HUES64 (cell line): ENCODE measurements at regions not wholly inside any gene's neighbourhood (a gene's known extent, or its start where the extent isn't known, plus 50 kb on each side); places are given as distances from the start of the nearest gene placed in this dataset.

Experiments
- H3K27ac ChIP-seq: 2 replicates; pipeline ENCODE4 v1.7.0; 2013; ENCODE audit warnings: low read depth, low read length, inconsistent platforms
- H3K27me3 ChIP-seq: 2 replicates; pipeline ENCODE4 v1.6.1; 2013; ENCODE audit warnings: mild to moderate bottlenecking, low read length; ENCODE audit not compliant: insufficient read depth
- H3K36me3 ChIP-seq: 2 replicates; pipeline ENCODE4 v1.6.1; 2013; ENCODE audit warnings: mild to moderate bottlenecking, low read length; ENCODE audit not compliant: insufficient read depth
- H3K4me1 ChIP-seq: 2 replicates; pipeline ENCODE4 v1.6.1; 2013; ENCODE audit warnings: mild to moderate bottlenecking, low read length, moderate library complexity; ENCODE audit not compliant: insufficient read depth
- H3K4me3 ChIP-seq: 2 replicates; pipeline ENCODE4 v1.5.1; 2013; ENCODE audit warnings: mild to moderate bottlenecking, low read length, moderate library complexity
- H3K9ac ChIP-seq: 2 replicates; pipeline ENCODE4 v1.6.1; 2013; ENCODE audit warnings: mild to moderate bottlenecking, low read depth, low read length
- H3K9me3 ChIP-seq: 2 replicates; pipeline ENCODE4 v1.6.1; 2013; ENCODE audit warnings: low read depth, low read length; ENCODE audit not compliant: insufficient read depth
- WGBS: fragments of 150-250, 120-280 bp; methylation state at CpG from one replicate; pipeline ENCODE4 v1.1.7; 2013; ENCODE audit warnings: missing lambda C conversion rate; 5-methylcytosine and 5-hydroxymethylcytosine counted together

GRCh38 chr9:88077071-88077617, 61.1 kb downstream of the SPATA31C2 start:
- peaks cover 10% of the 10 kb centered on the region for H3K4me1 ChIP-seq
- no peak overlapping the region for H3K27ac ChIP-seq
- peak overlapping the region; percentile 26; the same call in 1 of the 2 replicates for H3K9ac ChIP-seq
- peak overlapping the region; percentile 66 for H3K4me3 ChIP-seq
- peaks cover 39% of the 10 kb centered on the region for H3K27me3 ChIP-seq
- H3K9me3 ChIP-seq, result no peaks in the 10 kb centered on the region
- no peaks in the 10 kb centered on the region for H3K36me3 ChIP-seq
- 70% methylated on average over 20 of the region's 20 CpGs for WGBS

GRCh38 chr9:88076286-88077070, 61.8 kb downstream of the SPATA31C2 start:
- Histone ChIP-seq H3K27me3 (peaks cover 39% of the 10 kb centered on the region), H3K9ac (peak overlapping the region; percentile 72), H3K9me3 (no peaks in the 10 kb centered on the region), H3K4me3 (peak overlapping the region; percentile 66), H3K36me3 (no peaks in the 10 kb centered on the region), H3K4me1 (peaks cover 10% of the 10 kb centered on the region), H3K27ac (no peak overlapping the region)
- 4% methylated on average over 57 of the region's 57 CpGs for WGBS

- Histone ChIP-seq H3K9me3 (no peaks in the 10 kb centered on the region), H3K27ac (no peak overlapping the region), H3K4me3 (peak overlapping the region; percentile 66), H3K9ac (peak overlapping the region; percentile 72), H3K36me3 (no peaks in the 10 kb centered on the region), H3K27me3 (peaks cover 39% of the 10 kb centered on the region), H3K4me1 (peaks cover 12% of the 10 kb centered on the region)
- WGBS, result 3% methylated on average over 12 of the region's 12 CpGs
Measured at GRCh38 chr9:88075966-88076285, 62.3 kb downstream of the SPATA31C2 start.

GRCh38 chr9:88075506-88075905, 62.8 kb downstream of the SPATA31C2 start:
- H3K4me3 ChIP-seq, result peak overlapping the region; percentile 66
- peaks cover 39% of the 10 kb centered on the region for H3K27me3 ChIP-seq
- H3K9me3 ChIP-seq, result no peaks in the 10 kb centered on the region
- no peak overlapping the region for H3K9ac ChIP-seq
- WGBS, result 67% methylated on average over 2 of the region's 3 CpGs
- H3K27ac ChIP-seq, result no peak overlapping the region
- H3K4me1 ChIP-seq, result peaks cover 15% of the 10 kb centered on the region
- H3K36me3 ChIP-seq, result no peaks in the 10 kb centered on the region

GRCh38 chr9:88074931-88075330, 63.3 kb downstream of the SPATA31C2 start:
- no peak overlapping the region for H3K27ac ChIP-seq

GRCh38 chr9:88072831-88073375, 65.4 kb downstream of the SPATA31C2 start:
- H3K36me3 ChIP-seq, result no peaks in the 10 kb centered on the region
- H3K4me3 ChIP-seq, result no peak overlapping the region
- peaks cover 24% of the 10 kb centered on the region for H3K4me1 ChIP-seq
- 91% methylated on average over 2 of the region's 2 CpGs for WGBS
- no peaks in the 10 kb centered on the region for H3K9me3 ChIP-seq
- no peak overlapping the region for H3K27ac ChIP-seq
- peaks cover 35% of the 10 kb centered on the region for H3K27me3 ChIP-seq
- no peak overlapping the region for H3K9ac ChIP-seq

More at GRCh38 chr9:88074931-88075330, 63.3 kb downstream of the SPATA31C2 start:
- Histone ChIP-seq H3K9ac (no peak overlapping the region), H3K36me3 (no peaks in the 10 kb centered on the region), H3K27me3 (peaks cover 39% of the 10 kb centered on the region), H3K4me3 (no peak overlapping the region), H3K4me1 (peaks cover 21% of the 10 kb centered on the region), H3K9me3 (no peaks in the 10 kb centered on the region)
- WGBS, result 94% methylated on average over 3 of the region's 5 CpGs

- WGBS, result 82% methylated on average over 2 of the region's 2 CpGs
- no peaks in the 10 kb centered on the region for H3K9me3 ChIP-seq
Measured at GRCh38 chr9:88071331-88071730, 66.9 kb downstream of the SPATA31C2 start.

GRCh38 chr9:88065619-88066018, 72.7 kb downstream of the SPATA31C2 start:
- H3K9ac ChIP-seq, result no peak overlapping the region
- WGBS, result 94% methylated on average over 3 of the region's 3 CpGs
- no peaks in the 10 kb centered on the region for H3K36me3 ChIP-seq
- H3K9me3 ChIP-seq, result no peaks in the 10 kb centered on the region
- H3K27me3 ChIP-seq, result no peaks in the 10 kb centered on the region
- no peak overlapping the region for H3K27ac ChIP-seq
- no peak overlapping the region for H3K4me3 ChIP-seq
- peaks cover 10% of the 10 kb centered on the region; the same call in 1 of the 2 replicates for H3K4me1 ChIP-seq

More at GRCh38 chr9:88071331-88071730, 66.9 kb downstream of the SPATA31C2 start:
- peaks cover 24% of the 10 kb centered on the region for H3K4me1 ChIP-seq
- no peak overlapping the region for H3K9ac ChIP-seq
- H3K27ac ChIP-seq, result no peak overlapping the region
- H3K36me3 ChIP-seq, result no peaks in the 10 kb centered on the region
- H3K4me3 ChIP-seq, result no peak overlapping the region
- H3K27me3 ChIP-seq, result peaks cover 19% of the 10 kb centered on the region

- Histone ChIP-seq H3K27me3 (no peaks in the 10 kb centered on the region), H3K9me3 (no peaks in the 10 kb centered on the region), H3K36me3 (no peaks in the 10 kb centered on the region), H3K27ac (no peak overlapping the region), H3K9ac (no peak overlapping the region), H3K4me1 (no peaks in the 10 kb centered on the region), H3K4me3 (no peak overlapping the region)
- 96% methylated on average over 4 of the region's 4 CpGs for WGBS
Measured at GRCh38 chr9:88064554-88064953, 73.7 kb downstream of the SPATA31C2 start.

GRCh38 chr9:88060746-88061145, 77.5 kb downstream of the SPATA31C2 start:
- no peak overlapping the region for H3K4me3 ChIP-seq
- H3K36me3 ChIP-seq, result no peaks in the 10 kb centered on the region
- no peaks in the 10 kb centered on the region for H3K27me3 ChIP-seq
- H3K9ac ChIP-seq, result no peak overlapping the region
- no peaks in the 10 kb centered on the region for H3K9me3 ChIP-seq
- H3K4me1 ChIP-seq, result no peaks in the 10 kb centered on the region
- 93% methylated on average over 7 of the region's 7 CpGs for WGBS
- no peak overlapping the region for H3K27ac ChIP-seq

GRCh38 chr9:88059469-88059868, 78.8 kb downstream of the SPATA31C2 start:
- H3K27me3 ChIP-seq, result no peaks in the 10 kb centered on the region
- no peak overlapping the region for H3K27ac ChIP-seq
- no peak overlapping the region for H3K9ac ChIP-seq
- no peaks in the 10 kb centered on the region for H3K36me3 ChIP-seq
- no peaks in the 10 kb centered on the region for H3K4me1 ChIP-seq
- WGBS, result 89% methylated on average over 3 of the region's 3 CpGs
- no peaks in the 10 kb centered on the region for H3K9me3 ChIP-seq
- no peak overlapping the region for H3K4me3 ChIP-seq
